GM21528 (cell line): ENCODE measurements at regions not wholly inside any gene's neighbourhood (a gene's known extent, or its start where the extent isn't known, plus 50 kb on each side); places are given as distances from the start of the nearest gene placed in this dataset.

ENCODE experiments used
- ATAC-seq: cut with Tn5 transposase; IDR thresholded peaks from one replicate; pipeline ENCODE4 v1.9.1; 2021; ENCODE audit warnings: mild to moderate bottlenecking, moderate library complexity; ENCODE audit not compliant: unreplicated experiment, low FRiP score

DNA sequence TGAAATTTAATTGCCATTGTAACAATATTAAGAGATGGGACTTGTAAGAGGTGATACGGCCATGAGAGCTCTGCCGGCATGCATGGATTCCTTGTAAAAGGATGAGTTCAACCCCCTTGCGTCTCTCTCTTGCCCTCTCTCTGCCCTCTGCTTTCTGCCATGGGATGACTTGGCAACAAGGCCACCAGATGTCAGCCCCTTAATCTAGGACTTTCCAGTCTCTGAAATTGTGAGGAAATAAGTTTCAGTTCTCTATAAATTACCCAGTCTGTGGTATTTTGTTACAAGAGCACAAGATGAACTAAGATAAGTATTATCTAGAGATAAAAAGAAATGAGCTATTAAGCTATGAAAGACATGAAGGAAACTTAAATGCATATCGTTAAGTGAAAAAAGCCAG is 145.7 kb upstream of the AHR start:
- peak; percentile 55 for ATAC-seq

DNA sequence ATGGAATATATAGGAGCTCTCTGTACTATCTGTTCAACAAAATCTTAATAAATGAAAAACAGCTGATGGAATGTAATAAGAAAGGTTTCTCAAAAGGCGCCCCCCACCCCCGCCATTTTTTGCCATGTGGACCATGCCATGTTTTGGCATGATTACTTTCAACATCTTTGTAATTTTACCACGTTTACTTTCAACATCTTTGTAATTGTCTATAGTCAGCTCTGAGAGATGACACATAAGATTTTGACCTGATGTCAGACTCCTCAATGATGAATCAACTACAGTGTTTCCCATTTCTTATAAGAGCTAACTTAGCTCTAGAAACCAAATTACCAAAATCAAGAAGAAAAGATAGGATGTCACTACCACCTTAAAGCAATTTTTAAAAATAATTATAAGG is 144.9 kb upstream of the AHR start:
- ATAC-seq: no peak

GRCh38 chr7:17155529-17155928 is 142.9 kb upstream of the AHR start:
- no peak for ATAC-seq

DNA sequence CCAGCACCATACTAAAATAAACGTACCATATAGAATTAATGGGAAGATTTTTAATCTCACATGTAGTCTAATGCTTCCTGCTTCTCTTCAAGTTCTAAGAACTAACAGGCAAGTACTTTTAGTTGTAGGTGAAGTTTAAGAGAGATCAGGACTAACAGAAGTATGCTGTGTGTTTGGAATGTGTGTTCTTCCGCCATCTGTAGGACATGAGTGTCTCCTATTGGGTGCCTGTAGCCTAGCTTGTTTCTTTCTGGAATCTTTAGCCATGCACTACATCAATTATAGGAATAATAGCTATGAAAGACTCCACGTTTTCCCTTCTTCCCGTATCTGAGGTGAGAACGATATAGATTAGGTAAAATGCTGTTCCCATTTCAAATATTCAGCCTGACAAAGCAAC is 140.2 kb upstream of the AHR start:
- ATAC-seq: no peak

- ATAC-seq: peak; percentile 88
Measured at GRCh38 chr7:17159500-17160037, 138.9 kb upstream of the AHR start.

GRCh38 chr7:17166824-17167379 is 131.6 kb upstream of the AHR start:
- peak; percentile 93 for ATAC-seq

- no peak for ATAC-seq
Measured at GRCh38 chr7:17168416-17168815, 130.0 kb upstream of the AHR start.

DNA sequence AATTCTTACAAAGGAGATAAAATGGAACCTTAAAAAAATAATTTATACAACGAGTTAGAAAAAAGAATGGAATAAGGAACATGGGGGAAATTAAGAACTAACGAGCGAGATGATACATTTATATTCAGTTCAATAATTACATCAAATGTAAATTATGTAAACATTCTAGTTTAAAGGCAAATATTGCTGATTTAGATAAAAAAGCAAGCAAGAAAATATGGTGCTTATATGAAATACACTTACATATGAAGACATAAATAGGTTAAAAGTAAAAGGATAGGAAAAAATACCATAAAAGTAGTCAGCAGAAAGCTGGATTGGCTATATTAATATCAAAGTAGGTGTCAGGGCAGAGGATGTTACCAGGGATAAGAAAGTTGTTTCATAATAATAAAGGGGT is 127.0 kb upstream of the AHR start:
- no peak for ATAC-seq

- ATAC-seq: no peak
Measured at GRCh38 chr7:17176371-17177032, 122.0 kb upstream of the AHR start.

- ATAC-seq: no peak
Measured at GRCh38 chr7:17178545-17178944, 119.9 kb upstream of the AHR start.

- no peak for ATAC-seq
Measured at GRCh38 chr7:17181482-17181881, 117.0 kb upstream of the AHR start.

- ATAC-seq: no peak
Measured at GRCh38 chr7:17183630-17184328, 114.7 kb upstream of the AHR start.

- ATAC-seq: peak; percentile 24
Measured at GRCh38 chr7:17184805-17185689, 113.4 kb upstream of the AHR start.

DNA sequence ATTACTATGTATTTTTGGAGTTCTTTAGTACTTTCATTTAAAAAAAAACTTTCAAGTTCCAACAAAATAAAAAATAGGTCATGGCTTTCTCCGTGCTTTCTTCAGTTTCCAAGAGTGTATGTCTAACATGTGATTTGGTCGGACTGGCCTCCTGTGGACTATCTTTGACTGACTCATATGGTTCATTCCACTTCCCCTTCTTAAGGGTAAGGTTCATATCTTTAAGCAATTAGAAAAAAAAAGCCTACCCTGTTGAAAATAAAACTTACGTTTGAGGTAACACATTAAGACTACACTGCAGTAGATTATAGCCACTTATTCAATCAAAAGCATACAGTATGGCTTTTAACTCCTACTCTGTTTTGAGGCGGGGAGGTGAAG is 112.8 kb upstream of the AHR start:
- peak; percentile 96 for ATAC-seq

GRCh38 chr7:17186745-17187530 is 111.5 kb upstream of the AHR start:
- ATAC-seq: no peak

GRCh38 chr7:17194656-17195055 is 103.8 kb upstream of the AHR start:
- ATAC-seq: no peak

DNA sequence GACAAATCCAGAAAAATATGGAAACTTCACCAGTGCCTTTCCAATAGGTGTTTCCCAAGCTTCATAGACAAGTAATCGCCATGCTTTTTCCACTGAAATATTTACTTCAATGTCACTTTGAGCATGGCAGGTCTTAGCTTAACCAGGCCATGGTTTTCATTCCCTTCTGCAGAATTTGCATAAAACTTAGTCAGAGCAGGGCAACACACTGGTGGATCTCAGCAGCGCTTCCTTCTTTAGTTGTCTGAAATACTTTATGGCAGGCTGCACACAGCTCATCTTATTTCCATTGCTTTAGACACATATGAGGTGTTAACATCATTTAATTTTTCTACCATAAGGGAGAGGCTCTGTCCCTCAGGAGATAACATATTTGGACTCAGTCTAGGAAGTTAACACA is 102.9 kb upstream of the AHR start:
- peak; percentile 93 for ATAC-seq

- no peak for ATAC-seq
Measured at GRCh38 chr7:17205910-17206309, 92.5 kb upstream of the AHR start.

- no peak for ATAC-seq
Measured at GRCh38 chr7:17206349-17206905, 92.0 kb upstream of the AHR start.

- ATAC-seq: no peak
Measured at GRCh38 chr7:17207220-17207619, 91.2 kb upstream of the AHR start.
